ENCODE measurements at regions not wholly inside any gene's neighbourhood (a gene's known extent, or its start where the extent isn't known, plus 50 kb on each side); places are given as distances from the start of the nearest gene placed in this dataset.

GRCh38 chr2:208545403-208546042, 138.9 kb downstream of the PTH2R start:
- peak; percentile 21 for DNase-seq

- no peak for DNase-seq
These were observed 139.5 kb downstream of the PTH2R start for GRCh38 chr2:208546107-208546506.

GRCh38 chr2:208546860-208547650, 140.5 kb downstream of the PTH2R start:
- DNase-seq = no peak

GRCh38 chr2:208548700-208549099, 142.1 kb downstream of the PTH2R start:
- no peak for DNase-seq

GRCh38 chr2:208549546-208550158, 143.1 kb downstream of the PTH2R start:
- no peak for DNase-seq

- no peak for DNase-seq
These were observed 146.4 kb downstream of the PTH2R start for GRCh38 chr2:208552943-208553342.

GRCh38 chr2:208556983-208557484, 150.4 kb downstream of the PTH2R start:
- DNase-seq = no peak

- no peak for DNase-seq
These were observed 159.3 kb downstream of the PTH2R start for GRCh38 chr2:208565690-208566416.

GRCh38 chr2:208568203-208568602, 161.6 kb downstream of the PTH2R start:
- no peak for DNase-seq

- no peak for DNase-seq
These were observed 163.5 kb downstream of the PTH2R start for GRCh38 chr2:208570066-208570465.

GRCh38 chr2:208570851-208571763, 164.5 kb downstream of the PTH2R start:
- DNase-seq = peak; percentile 18

GRCh38 chr2:208571764-208572131, 165.2 kb downstream of the PTH2R start:
- DNase-seq = no peak

GRCh38 chr2:208573569-208573968, 167.0 kb downstream of the PTH2R start:
- no peak for DNase-seq

- DNase-seq = no peak
These were observed 173.1 kb downstream of the PTH2R start for GRCh38 chr2:208579678-208580077.

GRCh38 chr2:208584378-208584985, 177.9 kb downstream of the PTH2R start:
- DNase-seq = peak; percentile 68

- DNase-seq = no peak
These were observed 179.9 kb downstream of the PTH2R start for GRCh38 chr2:208586516-208586915.

- no peak for DNase-seq
These were observed 188.2 kb downstream of the PTH2R start for GRCh38 chr2:208594642-208595385.

- no peak for DNase-seq
These were observed 189.0 kb downstream of the PTH2R start for GRCh38 chr2:208595386-208596275.

- peak; percentile 50 for DNase-seq
These were observed 201.1 kb downstream of the PTH2R start for GRCh38 chr2:208607694-208608093.
